ENCODE measurements at regions not wholly inside any gene's neighbourhood (a gene's known extent, or its start where the extent isn't known, plus 50 kb on each side); places are given as distances from the start of the nearest gene placed in this dataset.

GRCh38 chr1:172893146-172893841, 157.4 kb downstream of the TNFSF18 start:
- ATAC-seq (peak; percentile 14; the same call in 1 of the 2 replicates), DNase-seq (ENCODE audit: low read depth, low spot score) (no peak)
- CTCF ChIA-PET: no interaction called here
- Histone ChIP-seq H3K4me2 (ENCODE audit: low read length) (peak overlapping the region; percentile 11), H3K4me3 (replicated peaks in 1 of 2; ENCODE audit: low read depth in 1 of 2, low read length in 2 of 2) (no peak overlapping the region), H3K9ac (ENCODE audit: low read length) (peak overlapping the region; percentile 30), H3K79me2 (ENCODE audit: insufficient read depth, low read length) (peaks cover 64% of the 10 kb centered on the region), H3K4me1 (ENCODE audit: control insufficient read depth in 1 of 2, insufficient read depth in 2 of 2, low read length in 2 of 2) (peaks cover 72 to 79% of the 10 kb centered on the region in 2 experiments), H2AFZ (ENCODE audit: low read depth, low read length, poor library complexity, severe bottlenecking) (no peak overlapping the region), H3K27me3 (ENCODE audit: insufficient read depth, low read length) (no peaks in the 10 kb centered on the region), H3K36me3 (ENCODE audit: control insufficient read depth in 1 of 2, insufficient read depth in 2 of 2, low read length in 2 of 2) (peaks cover 0 to 18% of the 10 kb centered on the region in 2 experiments; a peak in 1 of 4 replicates), H4K20me1 (ENCODE audit: insufficient read depth) (no peaks in the 10 kb centered on the region), H3K27ac (ENCODE audit: low read depth, low read length) (peak overlapping the region; percentile 93), H3K9me3 (ENCODE audit: control insufficient read depth in 1 of 2, insufficient read depth in 1 of 2, low read depth in 1 of 2, low read length in 2 of 2) (no peaks in the 10 kb centered on the region), H3K9me2 (ENCODE audit: insufficient read depth) (no peaks in the 10 kb centered on the region; the same call in 1 of the 2 replicates)
- TF ChIP-seq MAX (IDR thresholded peaks at IDR 0.05) (0 out of 2 replicates have a peak, but pooled peaks have one; percentile 16), SP1 (IDR thresholded peaks at IDR 0.05; ENCODE audit: low read depth) (peak; percentile 38; the same call in 1 of the 2 replicates), REST (IDR thresholded peaks at IDR 0.05; ENCODE audit: low read depth) (no peak)
- POLR2A ChIA-PET: interaction anchor here (0.6 kb wide), 1 partner anchor 206 kb away, joined by 3 read pairs; no protein-coding TSS in a partner anchor
- intact Hi-C loops (cut with micrococcal nuclease): no loop called here
- RAD21 ChIA-PET (ENCODE audit: low non-redundant PET in 1 of 2, low total read pairs in 2 of 2, uncharacterized antibody in 2 of 2, unreplicated experiment in 2 of 2): no interaction called here
- BruUV-seq (replicated peaks): no TSS peak
